DLD1 (cell line): ENCODE measurements at regions not wholly inside any gene's neighbourhood (a gene's known extent, or its start where the extent isn't known, plus 50 kb on each side); places are given as distances from the start of the nearest gene placed in this dataset.

Experiments
- in situ Hi-C: cut with HindIII; loops from 2 replicates; pipeline ENCODE4 v1.10.0; 2017; ENCODE audit warnings: low sequenced_read_pairs

GRCh38 chr7:54888067-54888733 lies 129.2 kb upstream of the SEC61G start:
- in situ Hi-C loops = no loop called here

GRCh38 chr7:54888734-54889082 lies 129.7 kb upstream of the SEC61G start:
- in situ Hi-C loops = no loop called here

GRCh38 chr7:54897891-54898290 lies 120.9 kb upstream of the EGFR start:
- in situ Hi-C loops = no loop called here

- in situ Hi-C loops = no loop called here
Observed at GRCh38 chr7:54898659-54899340, 120.0 kb upstream of the EGFR start.

- in situ Hi-C loops = no loop called here
Observed at GRCh38 chr7:54901840-54902239, 117.0 kb upstream of the EGFR start.

GRCh38 chr7:54904130-54904529 lies 114.7 kb upstream of the EGFR start:
- in situ Hi-C loops = no loop called here

- in situ Hi-C loops = no loop called here
Observed at GRCh38 chr7:54904986-54905385, 113.8 kb upstream of the EGFR start.

GRCh38 chr7:54906963-54907362 lies 111.9 kb upstream of the EGFR start:
- in situ Hi-C loops = no loop called here

GRCh38 chr7:54907981-54908380 lies 110.8 kb upstream of the EGFR start:
- in situ Hi-C loops = no loop called here

GRCh38 chr7:54908760-54909438 lies 109.9 kb upstream of the EGFR start:
- in situ Hi-C loops = no loop called here

- in situ Hi-C loops = no loop called here
Observed at GRCh38 chr7:54915870-54916598, 102.8 kb upstream of the EGFR start.

- in situ Hi-C loops = no loop called here
Observed at GRCh38 chr7:54917613-54918391, 101.0 kb upstream of the EGFR start.

GRCh38 chr7:54921116-54921515 lies 97.7 kb upstream of the EGFR start:
- in situ Hi-C loops = no loop called here

GRCh38 chr7:54931532-54931931 lies 87.3 kb upstream of the EGFR start:
- in situ Hi-C loops = no loop called here

- in situ Hi-C loops = no loop called here
Observed at GRCh38 chr7:54932818-54933543, 85.8 kb upstream of the EGFR start.

GRCh38 chr7:54933643-54934042 lies 85.2 kb upstream of the EGFR start:
- in situ Hi-C loops = no loop called here

- in situ Hi-C loops = no loop called here
Observed at GRCh38 chr7:54940748-54941147, 78.1 kb upstream of the EGFR start.

- in situ Hi-C loops = no loop called here
Observed at GRCh38 chr7:54944179-54944578, 74.6 kb upstream of the EGFR start.

- in situ Hi-C loops = no loop called here
Observed at GRCh38 chr7:54946271-54946670, 72.5 kb upstream of the EGFR start.

GRCh38 chr7:54946764-54947163 lies 72.1 kb upstream of the EGFR start:
- in situ Hi-C loops = no loop called here
